WTC11 (cell line): ENCODE measurements at regions not wholly inside any gene's neighbourhood (a gene's known extent, or its start where the extent isn't known, plus 50 kb on each side); places are given as distances from the start of the nearest gene placed in this dataset.

Source experiments
- ATAC-seq: fragments of 200-7000 bp; cut with Tn5 transposase; 2 replicates; pipeline ENCODE4 v1.10.0; 2021; ENCODE audit warnings: mild to moderate bottlenecking, moderate library complexity
- CTCF ChIA-PET: fragments of 300-600 bp; sonication (Branson Sonifier 250); formaldehyde crosslinking; loops from one replicate; lab custom pipeline; 2021; ENCODE audit warnings: antibody characterized with exemption; lab: Charles Lee
- POLR2A ChIA-PET: fragments of 350-600 bp; sonication (Branson Sonifier 250); formaldehyde crosslinking; loops from one replicate; lab custom pipeline; 2021; ENCODE audit warnings: antibody characterized with exemption; lab: Charles Lee
- DNase-seq: peaks from one replicate; pipeline ENCODE4 v3.0.0; 2021; ENCODE audit warnings: low spot score
- H3K27ac Mint-ChIP-seq: 2 replicates; pipeline ENCODE4 v1.8.0; 2021; ENCODE audit warnings: mixed read lengths
- H3K27me3 Mint-ChIP-seq: 2 replicates; pipeline ENCODE4 v1.8.0; 2021; ENCODE audit warnings: low read depth, mild to moderate bottlenecking, moderate library complexity, mixed read lengths
- H3K36me3 Mint-ChIP-seq: 2 replicates; pipeline ENCODE4 v1.8.0; 2021; ENCODE audit warnings: mixed read lengths
- H3K4me1 Mint-ChIP-seq: 2 replicates; pipeline ENCODE4 v1.8.0; 2022; ENCODE audit warnings: mixed read lengths
- H3K4me3 Mint-ChIP-seq: 2 replicates; pipeline ENCODE4 v1.8.0; 2021; ENCODE audit warnings: mild to moderate bottlenecking, moderate library complexity, mixed read lengths
- H3K9me3 Mint-ChIP-seq: 2 replicates; pipeline ENCODE4 v1.8.0; 2021; ENCODE audit warnings: mixed read lengths
- AR ChIP-seq: fragments of 250-450 bp; sonication (Bioruptor Pico); IDR thresholded peaks from 2 replicates; pipeline ENCODE4 v1.9.0; 2021; ENCODE audit warnings: mild to moderate bottlenecking
- ATF2 ChIP-seq: sonication (generic); formaldehyde crosslinking; IDR thresholded peaks from 2 replicates; pipeline ENCODE4 v1.8.1; 2022; ENCODE audit warnings: low read depth, missing genetic modification reagents, borderline replicate concordance
- CTCF ChIP-seq: fragments of 200-600 bp; IDR thresholded peaks from 2 replicates; pipeline ENCODE4 v1.8.0; 2022; ENCODE audit warnings: antibody characterized with exemption
- E2F1 ChIP-seq: sonication (generic); formaldehyde crosslinking; IDR thresholded peaks from 2 replicates; pipeline ENCODE4 v1.8.0; 2022; ENCODE audit warnings: mild to moderate bottlenecking, missing genetic modification reagents
- ETV6 ChIP-seq: sonication (generic); formaldehyde crosslinking; IDR thresholded peaks from 2 replicates; pipeline ENCODE4 v1.8.1; 2022; ENCODE audit warnings: mild to moderate bottlenecking, missing genetic modification reagents
- FOXK1 ChIP-seq: sonication (generic); formaldehyde crosslinking; IDR thresholded peaks from 2 replicates; pipeline ENCODE4 v1.8.0; 2022; ENCODE audit warnings: mild to moderate bottlenecking, moderate library complexity, missing genetic modification reagents
- GABPB1 ChIP-seq: sonication (generic); formaldehyde crosslinking; IDR thresholded peaks from 2 replicates; pipeline ENCODE4 v1.8.1; 2023; ENCODE audit warnings: mild to moderate bottlenecking, missing genetic modification reagents
- HMGXB4 ChIP-seq: sonication (generic); formaldehyde crosslinking; IDR thresholded peaks from 2 replicates; pipeline ENCODE4 v1.8.1; 2023; ENCODE audit warnings: mild to moderate bottlenecking, moderate library complexity, missing genetic modification reagents
- MAX ChIP-seq: sonication (generic); formaldehyde crosslinking; IDR thresholded peaks from 2 replicates; pipeline ENCODE4 v1.8.0; 2022; ENCODE audit warnings: mild to moderate bottlenecking, missing genetic modification reagents
- NFATC4 ChIP-seq: fragments of 250-450 bp; sonication (Bioruptor Pico); IDR thresholded peaks from 2 replicates; pipeline ENCODE4 v1.9.0; 2021; ENCODE audit warnings: mild to moderate bottlenecking
- SP1 ChIP-seq: sonication (generic); formaldehyde crosslinking; conservative IDR thresholded peaks from 2 replicates; pipeline ENCODE4 v1.8.1; 2022; ENCODE audit warnings: missing genetic modification reagents
- TEAD4 ChIP-seq: sonication (generic); formaldehyde crosslinking; IDR thresholded peaks from 2 replicates; pipeline ENCODE4 v1.8.0; 2022; ENCODE audit warnings: mild to moderate bottlenecking, missing genetic modification reagents
- ZBTB21 ChIP-seq: sonication (generic); formaldehyde crosslinking; IDR thresholded peaks from 2 replicates; pipeline ENCODE4 v1.8.1; 2023; ENCODE audit warnings: mild to moderate bottlenecking, missing genetic modification reagents, borderline replicate concordance
- ZNF138 ChIP-seq: sonication (generic); formaldehyde crosslinking; conservative IDR thresholded peaks from 2 replicates; pipeline ENCODE4 v1.8.1; 2022; ENCODE audit warnings: mild to moderate bottlenecking, moderate library complexity, missing genetic modification reagents
- ZNF416 ChIP-seq: fragments of 250-450 bp; sonication (Bioruptor Pico); IDR thresholded peaks from 2 replicates; pipeline ENCODE4 v1.9.0; 2021; ENCODE audit warnings: mild to moderate bottlenecking, inconsistent platforms
- ZNF671 ChIP-seq: fragments of 250-450 bp; sonication (Bioruptor Pico); IDR thresholded peaks from 2 replicates; pipeline ENCODE4 v1.8.0; 2021; ENCODE audit warnings: mild to moderate bottlenecking
- ZSCAN18 ChIP-seq: fragments of 250-450 bp; sonication (Bioruptor Pico); IDR thresholded peaks from 2 replicates; pipeline ENCODE4 v2.1.2; 2022; ENCODE audit warnings: mild to moderate bottlenecking, moderate library complexity
- TF ChIP-seq, protein P1 (sequence below): sonication (generic); formaldehyde crosslinking; IDR thresholded peaks from 2 replicates; pipeline ENCODE4 v1.8.0; 2023; ENCODE audit warnings: missing genetic modification reagents
- TF ChIP-seq, protein P2 (sequence below): sonication (generic); formaldehyde crosslinking; IDR thresholded peaks from 2 replicates; pipeline ENCODE4 v1.8.0; 2023; ENCODE audit warnings: mild to moderate bottlenecking, missing genetic modification reagents

DNA sequence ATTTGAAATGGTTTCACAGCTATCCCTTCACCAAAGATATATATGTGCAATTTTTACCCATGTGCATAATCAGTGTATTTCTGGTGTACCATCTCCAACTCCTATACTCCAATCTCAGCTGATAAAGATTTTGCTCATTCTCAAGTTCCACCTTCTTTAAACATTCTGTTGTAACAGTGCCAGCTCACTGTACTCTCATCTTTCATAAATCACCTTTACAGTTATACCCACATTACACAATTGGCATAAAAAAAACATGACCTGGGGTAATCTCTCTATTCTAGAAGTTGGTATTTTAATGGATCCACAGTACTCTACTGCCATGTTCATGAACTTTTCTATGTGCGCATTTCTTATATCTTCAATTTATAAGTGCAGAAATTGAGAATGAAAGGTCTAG lies 339.9 kb upstream of the DPH6 start:
- no peak for ATAC-seq
- Mint-ChIP-seq H3K9me3 (no peaks in the 10 kb centered on the region), H3K36me3 (no peaks in the 10 kb centered on the region)
- POLR2A ChIA-PET: no interaction called here
- TF ChIP-seq GABPB1 (CRISPR knock-in tag) (no peak), E2F1 (CRISPR knock-in tag) (no peak), ZNF138 (CRISPR knock-in tag) (no peak), TEAD4 (CRISPR knock-in tag) (no peak), NFATC4 (CRISPR knock-in tag) (no peak), ZBTB21 (CRISPR knock-in tag) (no peak), AR (CRISPR knock-in tag) (no peak), ATF2 (CRISPR knock-in tag) (no peak), ZNF671 (CRISPR knock-in tag) (no peak), ZNF416 (no peak), ETV6 (CRISPR knock-in tag) (no peak), ZSCAN18 (CRISPR knock-in tag) (no peak), SP1 (CRISPR knock-in tag) (no peak), CTCF (no peak), HMGXB4 (CRISPR knock-in tag) (no peak), FOXK1 (CRISPR knock-in tag) (no peak), MAX (CRISPR knock-in tag) (no peak)
- TF ChIP-seq, protein P1, sequence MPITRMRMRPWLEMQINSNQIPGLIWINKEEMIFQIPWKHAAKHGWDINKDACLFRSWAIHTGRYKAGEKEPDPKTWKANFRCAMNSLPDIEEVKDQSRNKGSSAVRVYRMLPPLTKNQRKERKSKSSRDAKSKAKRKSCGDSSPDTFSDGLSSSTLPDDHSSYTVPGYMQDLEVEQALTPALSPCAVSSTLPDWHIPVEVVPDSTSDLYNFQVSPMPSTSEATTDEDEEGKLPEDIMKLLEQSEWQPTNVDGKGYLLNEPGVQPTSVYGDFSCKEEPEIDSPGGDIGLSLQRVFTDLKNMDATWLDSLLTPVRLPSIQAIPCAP (CRISPR knock-in tag): no peak
- TF ChIP-seq, protein P2, sequence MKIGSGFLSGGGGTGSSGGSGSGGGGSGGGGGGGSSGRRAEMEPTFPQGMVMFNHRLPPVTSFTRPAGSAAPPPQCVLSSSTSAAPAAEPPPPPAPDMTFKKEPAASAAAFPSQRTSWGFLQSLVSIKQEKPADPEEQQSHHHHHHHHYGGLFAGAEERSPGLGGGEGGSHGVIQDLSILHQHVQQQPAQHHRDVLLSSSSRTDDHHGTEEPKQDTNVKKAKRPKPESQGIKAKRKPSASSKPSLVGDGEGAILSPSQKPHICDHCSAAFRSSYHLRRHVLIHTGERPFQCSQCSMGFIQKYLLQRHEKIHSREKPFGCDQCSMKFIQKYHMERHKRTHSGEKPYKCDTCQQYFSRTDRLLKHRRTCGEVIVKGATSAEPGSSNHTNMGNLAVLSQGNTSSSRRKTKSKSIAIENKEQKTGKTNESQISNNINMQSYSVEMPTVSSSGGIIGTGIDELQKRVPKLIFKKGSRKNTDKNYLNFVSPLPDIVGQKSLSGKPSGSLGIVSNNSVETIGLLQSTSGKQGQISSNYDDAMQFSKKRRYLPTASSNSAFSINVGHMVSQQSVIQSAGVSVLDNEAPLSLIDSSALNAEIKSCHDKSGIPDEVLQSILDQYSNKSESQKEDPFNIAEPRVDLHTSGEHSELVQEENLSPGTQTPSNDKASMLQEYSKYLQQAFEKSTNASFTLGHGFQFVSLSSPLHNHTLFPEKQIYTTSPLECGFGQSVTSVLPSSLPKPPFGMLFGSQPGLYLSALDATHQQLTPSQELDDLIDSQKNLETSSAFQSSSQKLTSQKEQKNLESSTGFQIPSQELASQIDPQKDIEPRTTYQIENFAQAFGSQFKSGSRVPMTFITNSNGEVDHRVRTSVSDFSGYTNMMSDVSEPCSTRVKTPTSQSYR (CRISPR knock-in tag): no peak
- TF ChIP-seq, all 79 proteins: peak for 0
- DNase-seq: no peak
- no peaks in the 10 kb centered on the region for H3K27me3 Mint-ChIP-seq
- H3K27ac Mint-ChIP-seq: no peak overlapping the region
- CTCF ChIA-PET: no interaction called here
- no peaks in the 10 kb centered on the region for H3K4me1 Mint-ChIP-seq
- H3K4me3 Mint-ChIP-seq: no peak overlapping the region
